ENCODE measurements at regions not wholly inside any gene's neighbourhood (a gene's known extent, or its start where the extent isn't known, plus 50 kb on each side); places are given as distances from the start of the nearest gene placed in this dataset.

DNA sequence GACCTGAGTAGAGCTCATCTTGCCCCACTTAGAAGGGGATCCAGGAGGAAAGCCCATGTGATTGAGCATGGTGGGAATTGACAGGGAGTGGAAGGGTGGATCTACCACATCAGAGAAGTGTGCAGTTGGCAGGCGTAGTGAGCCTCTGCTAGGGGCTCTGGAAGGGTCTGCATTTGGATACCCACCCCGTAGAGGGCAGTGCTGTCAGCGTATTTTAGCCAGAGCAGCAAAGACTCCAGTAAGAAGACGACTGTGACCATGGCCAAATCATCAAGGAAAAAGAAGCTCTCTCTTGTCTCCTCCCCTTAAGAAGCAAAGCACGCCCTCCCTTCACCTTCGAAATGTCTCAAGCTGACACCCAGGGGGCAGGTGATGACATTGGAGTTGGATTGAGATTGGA, 68.8 kb upstream of the INHBA start:
- H3K27me3 ChIP-seq (ENCODE audit: insufficient read depth, low read length): no peaks in the 10 kb centered on the region
- H3K4me1 ChIP-seq (ENCODE audit: insufficient read depth, low read length): no peaks in the 10 kb centered on the region

DNA sequence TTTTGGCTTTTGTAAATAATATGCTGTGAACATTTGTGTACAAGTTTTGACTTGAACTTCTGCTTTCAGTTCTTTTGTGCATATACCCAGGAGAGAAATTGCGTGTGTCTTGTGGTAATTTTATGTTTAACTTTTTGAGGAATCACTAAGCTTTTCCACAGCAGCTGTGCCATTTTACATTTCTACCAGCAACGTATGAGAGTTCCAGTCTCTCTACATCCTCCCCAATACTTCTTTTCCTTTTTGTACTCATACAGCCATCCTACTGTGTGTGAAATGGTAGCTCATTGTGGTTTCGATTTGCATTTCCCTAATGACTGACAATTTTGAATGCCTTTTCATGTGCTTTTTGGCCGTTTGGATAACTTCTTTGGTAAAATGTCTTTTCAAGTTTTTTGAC, 66.3 kb upstream of the INHBA start:
- Histone ChIP-seq H3K4me1 (ENCODE audit: insufficient read depth, low read length) (no peaks in the 10 kb centered on the region), H3K4me3 (ENCODE audit: low read length) (no peak overlapping the region), H3K27me3 (ENCODE audit: insufficient read depth, low read length) (no peaks in the 10 kb centered on the region), H3K9me3 (ENCODE audit: low read depth, low read length) (no peaks in the 10 kb centered on the region)

More for the DNA sequence above, 68.8 kb upstream of the INHBA start:
- H3K9me3 ChIP-seq (ENCODE audit: low read depth, low read length): no peaks in the 10 kb centered on the region
- H3K4me3 ChIP-seq (ENCODE audit: low read length): no peak overlapping the region

DNA sequence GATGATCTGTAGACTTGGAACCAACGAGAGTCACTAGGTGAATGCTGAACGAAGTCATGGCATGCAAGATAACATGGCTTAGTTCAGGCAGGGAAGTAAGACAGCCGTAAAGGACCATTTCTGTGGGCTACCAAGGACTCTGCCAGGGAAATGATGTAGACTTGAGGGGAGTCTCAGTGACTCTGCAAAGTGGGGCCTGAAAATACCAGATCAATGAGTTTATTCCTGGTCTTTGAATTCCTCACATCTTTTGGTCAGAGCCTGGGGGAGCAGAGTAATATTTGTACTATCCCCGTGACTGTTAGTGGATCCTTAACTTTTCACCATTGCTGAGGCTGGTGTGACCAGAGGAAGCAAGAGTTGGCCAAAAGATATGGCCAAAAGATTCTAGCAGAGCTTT, 60.7 kb upstream of the INHBA start:
- Histone ChIP-seq H3K4me1 (ENCODE audit: insufficient read depth, low read length) (no peaks in the 10 kb centered on the region), H3K9me3 (ENCODE audit: low read depth, low read length) (peaks cover 4% of the 10 kb centered on the region), H3K4me3 (ENCODE audit: low read length) (no peak overlapping the region), H3K27me3 (ENCODE audit: insufficient read depth, low read length) (no peaks in the 10 kb centered on the region)

DNA sequence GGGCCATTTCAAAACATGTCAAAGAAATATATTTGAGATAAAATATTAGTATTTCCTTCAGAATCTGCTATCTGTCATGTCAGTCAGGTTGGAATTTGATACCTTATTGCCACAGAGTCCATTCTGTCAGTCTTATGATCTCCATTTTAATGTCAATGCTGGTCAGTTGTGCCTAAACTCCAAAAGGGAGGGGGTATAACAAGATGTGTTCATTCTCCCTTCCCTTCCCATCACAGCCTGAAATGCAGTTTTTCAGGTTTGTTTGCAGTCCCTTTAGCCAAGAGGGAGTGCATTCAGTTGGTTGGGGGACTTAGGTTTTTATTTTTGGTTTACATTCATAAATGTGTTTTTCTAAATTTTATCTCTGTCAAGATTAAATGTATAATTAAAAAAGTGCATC, 59.8 kb upstream of the INHBA start:
- H3K4me1 ChIP-seq (ENCODE audit: insufficient read depth, low read length): no peaks in the 10 kb centered on the region
- no peak overlapping the region for H3K4me3 ChIP-seq (ENCODE audit: low read length)
- no peaks in the 10 kb centered on the region for H3K27me3 ChIP-seq (ENCODE audit: insufficient read depth, low read length)
- H3K9me3 ChIP-seq (ENCODE audit: low read depth, low read length): peaks cover 4% of the 10 kb centered on the region

DNA sequence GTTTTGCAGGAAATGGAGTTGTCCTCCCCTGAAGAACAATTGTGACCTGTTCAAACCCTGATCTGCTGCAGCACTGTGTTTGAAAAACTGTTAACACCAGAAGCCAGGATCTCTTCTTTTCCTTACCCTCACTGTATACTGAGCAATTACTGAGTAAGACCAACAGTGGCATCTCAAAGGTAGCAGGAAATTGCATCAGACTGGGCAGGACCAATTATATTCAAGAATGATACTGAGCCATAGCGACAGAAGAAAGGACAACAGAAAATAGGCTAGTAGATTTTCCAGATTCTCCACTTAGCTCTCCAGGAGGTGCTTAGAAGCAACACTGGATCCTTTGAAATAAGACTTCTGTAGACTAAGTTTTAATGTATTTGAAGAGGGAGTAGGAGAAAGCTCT, 57.4 kb upstream of the INHBA start:
- H3K9me3 ChIP-seq (ENCODE audit: low read depth, low read length): peaks cover 20% of the 10 kb centered on the region
- H3K27me3 ChIP-seq (ENCODE audit: insufficient read depth, low read length): no peaks in the 10 kb centered on the region
- H3K4me3 ChIP-seq (ENCODE audit: low read length): no peak overlapping the region
- no peaks in the 10 kb centered on the region for H3K4me1 ChIP-seq (ENCODE audit: insufficient read depth, low read length)

DNA sequence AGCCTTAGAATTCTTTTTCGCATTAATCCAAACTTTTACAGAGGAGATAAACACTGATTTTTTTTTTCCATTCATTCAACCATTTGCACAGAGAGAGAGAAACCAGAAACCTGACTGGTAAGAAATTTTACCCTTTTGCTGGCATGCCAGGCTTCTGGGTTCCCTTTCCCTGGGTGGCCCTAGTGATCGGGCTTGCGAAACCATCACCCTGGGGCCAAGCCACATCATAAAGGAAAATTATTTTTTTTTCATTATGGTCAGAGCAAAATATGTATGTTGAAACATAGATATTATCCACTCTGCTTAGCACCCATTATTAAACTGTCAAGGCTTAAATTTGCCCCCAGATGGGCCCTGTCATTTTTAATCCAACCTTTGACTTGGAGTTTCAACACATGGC, 55.4 kb upstream of the INHBA start:
- no peaks in the 10 kb centered on the region for H3K27me3 ChIP-seq (ENCODE audit: insufficient read depth, low read length)
- no peaks in the 10 kb centered on the region for H3K4me1 ChIP-seq (ENCODE audit: insufficient read depth, low read length)
- H3K9me3 ChIP-seq (ENCODE audit: low read depth, low read length): peaks cover 24% of the 10 kb centered on the region
- no peak overlapping the region for H3K4me3 ChIP-seq (ENCODE audit: low read length)

DNA sequence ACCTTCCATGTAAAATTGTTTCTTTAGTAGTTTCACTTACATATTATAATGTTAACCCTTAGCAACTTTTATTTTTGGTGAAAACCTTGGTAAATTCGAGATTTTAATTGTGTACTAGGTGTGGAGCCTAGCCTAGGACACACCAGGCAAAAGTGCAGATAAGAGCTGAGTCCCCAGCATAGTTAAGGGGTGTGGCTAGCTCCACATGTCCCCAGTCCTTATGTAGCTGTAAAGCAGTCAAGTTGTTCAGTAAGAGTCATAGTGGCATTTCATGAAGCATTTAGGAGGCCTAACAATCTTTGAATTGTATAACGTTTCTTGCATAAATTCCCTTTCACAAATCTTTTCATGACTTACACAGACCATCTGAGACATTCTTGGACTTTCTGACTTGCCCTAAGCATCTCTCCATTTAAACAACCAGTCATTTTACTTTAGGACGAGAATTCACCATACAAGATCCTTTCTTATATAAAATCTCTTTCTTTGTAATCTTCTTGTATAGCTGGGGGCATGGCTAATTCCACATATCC, 53.8 kb upstream of the INHBA start:
- no peak overlapping the region for H3K4me3 ChIP-seq (ENCODE audit: low read length)
- no peaks in the 10 kb centered on the region for H3K27me3 ChIP-seq (ENCODE audit: insufficient read depth, low read length)
- peaks cover 22% of the 10 kb centered on the region for H3K9me3 ChIP-seq (ENCODE audit: low read depth, low read length)
- H3K4me1 ChIP-seq (ENCODE audit: insufficient read depth, low read length): no peaks in the 10 kb centered on the region

DNA sequence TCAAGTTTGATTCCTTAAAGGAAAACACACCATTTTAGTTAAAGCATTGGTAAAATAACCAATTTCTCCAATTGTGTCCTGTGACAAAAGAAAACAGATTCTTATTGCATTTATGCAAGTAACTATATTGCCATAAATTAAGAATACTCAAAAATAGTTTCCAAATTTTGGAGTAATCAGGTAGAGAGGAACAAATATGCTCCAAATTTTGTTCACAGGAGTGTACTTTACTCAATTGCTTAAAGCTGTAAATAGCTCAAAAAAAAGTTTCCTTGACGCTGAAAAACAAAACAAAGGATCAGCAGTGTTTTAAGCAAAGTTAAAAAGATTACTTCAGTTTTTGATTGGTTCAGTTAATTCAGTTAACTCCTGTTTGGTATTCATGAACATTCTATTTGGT, 52.2 kb upstream of the INHBA start:
- peaks cover 22% of the 10 kb centered on the region for H3K9me3 ChIP-seq (ENCODE audit: low read depth, low read length)
- H3K4me1 ChIP-seq (ENCODE audit: insufficient read depth, low read length): no peaks in the 10 kb centered on the region
- no peak overlapping the region for H3K4me3 ChIP-seq (ENCODE audit: low read length)
- H3K27me3 ChIP-seq (ENCODE audit: insufficient read depth, low read length): no peaks in the 10 kb centered on the region

DNA sequence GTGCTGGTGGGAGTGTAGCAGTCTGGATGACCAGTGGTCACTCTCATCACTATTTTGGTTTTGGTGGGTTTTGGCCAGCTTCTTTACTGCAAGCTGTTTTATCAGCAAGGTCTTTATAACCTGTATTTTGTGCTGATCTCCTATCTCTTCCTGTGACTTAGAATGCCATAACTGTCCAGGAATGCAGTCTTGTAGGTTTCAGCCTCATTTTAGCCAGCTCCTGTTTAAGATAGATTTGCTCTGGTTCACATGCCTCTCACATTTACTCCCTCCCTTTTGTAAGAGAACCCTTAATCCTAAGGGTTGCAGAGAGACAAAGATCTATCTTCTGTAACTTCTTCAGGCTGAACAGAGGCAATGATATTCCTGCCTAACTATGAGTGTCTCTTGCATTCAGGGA, 51.2 kb upstream of the INHBA start:
- no peaks in the 10 kb centered on the region for H3K4me1 ChIP-seq (ENCODE audit: insufficient read depth, low read length)
- no peak overlapping the region for H3K4me3 ChIP-seq (ENCODE audit: low read length)
- H3K9me3 ChIP-seq (ENCODE audit: low read depth, low read length): peaks cover 22% of the 10 kb centered on the region
- H3K27me3 ChIP-seq (ENCODE audit: insufficient read depth, low read length): no peaks in the 10 kb centered on the region

Measured in mononuclear cell (primary cell).